GM23338 (cell line): ENCODE measurements at regions not wholly inside any gene's neighbourhood (a gene's known extent, or its start where the extent isn't known, plus 50 kb on each side); places are given as distances from the start of the nearest gene placed in this dataset.

ENCODE experiments used
- ATAC-seq: fragments of 200-7000 bp; cut with Tn5 transposase; 3 replicates; pipeline ENCODE4 v1.9.1; 2020
- DNase-seq: peaks from one replicate; pipeline ENCODE4 v3.0.0-alpha.2; 2015; ENCODE audit warnings: low spot score
- H2AFZ ChIP-seq: fragments of 200-600 bp; sonication (generic); 2 replicates; pipeline ENCODE4 v1.8.0; 2016; ENCODE audit warnings: antibody characterized with exemption, mild to moderate bottlenecking, moderate library complexity
- H3F3A ChIP-seq: fragments of 200-600 bp; sonication (generic); replicated peaks from 2 replicates; pipeline ENCODE4 v1.8.0; 2017; ENCODE audit warnings: antibody characterized with exemption, mixed run types, low read depth
- H3K27ac ChIP-seq: fragments of 200-600 bp; sonication (generic); 2 replicates; pipeline ENCODE4 v1.6.1; 2016; ENCODE audit warnings: low read depth
- H3K27me3 ChIP-seq: fragments of 200-600 bp; sonication (generic); 2 replicates; pipeline ENCODE4 v1.8.0; 2016; ENCODE audit warnings: mild to moderate bottlenecking, mixed run types, moderate library complexity; ENCODE audit not compliant: insufficient read depth
- H3K36me3 ChIP-seq: fragments of 200-600 bp; sonication (generic); 2 replicates; pipeline ENCODE4 v1.8.0; 2016; ENCODE audit warnings: mild to moderate bottlenecking; ENCODE audit not compliant: insufficient read depth
- H3K4me1 ChIP-seq: fragments of 200-600 bp; sonication (generic); 2 replicates; pipeline ENCODE4 v1.8.0; 2016; ENCODE audit warnings: mild to moderate bottlenecking, moderate library complexity; ENCODE audit not compliant: insufficient read depth
- H3K4me2 ChIP-seq: fragments of 200-600 bp; sonication (generic); 2 replicates; pipeline ENCODE4 v1.7.1; 2017; ENCODE audit warnings: mixed run types
- H3K4me3 ChIP-seq: fragments of 200-600 bp; sonication (generic); 2 replicates; pipeline ENCODE4 v1.6.1; 2016; ENCODE audit warnings: mixed run types
- H3K79me2 ChIP-seq: fragments of 200-600 bp; sonication (generic); replicated peaks from 2 replicates; pipeline ENCODE4 v1.8.0; 2017; ENCODE audit warnings: mild to moderate bottlenecking; ENCODE audit not compliant: insufficient read depth
- H3K9me2 ChIP-seq: fragments of 200-600 bp; sonication (generic); 2 replicates; pipeline ENCODE4 v1.8.0; 2017; ENCODE audit not compliant: insufficient read depth
- H4K20me1 ChIP-seq: fragments of 200-600 bp; sonication (generic); replicated peaks from 2 replicates; pipeline ENCODE4 v1.8.0; 2017; ENCODE audit warnings: mild to moderate bottlenecking; ENCODE audit not compliant: insufficient read depth
- H3K27ac Mint-ChIP-seq: 2 replicates; pipeline ENCODE4 v1.8.0; 2020; ENCODE audit warnings: inconsistent platforms, mild to moderate bottlenecking, moderate library complexity, mixed read lengths
- H3K27me3 Mint-ChIP-seq: 3 replicates; pipeline ENCODE4 v1.8.0; 2022; ENCODE audit warnings: low read depth, mild to moderate bottlenecking, moderate library complexity, mixed read lengths, inconsistent platforms; ENCODE audit not compliant: insufficient read depth, poor library complexity
- H3K36me3 Mint-ChIP-seq: 3 replicates; pipeline ENCODE4 v1.8.0; 2021; ENCODE audit warnings: low read depth, mild to moderate bottlenecking, inconsistent platforms, moderate library complexity, mixed read lengths
- H3K4me1 Mint-ChIP-seq: 3 replicates; pipeline ENCODE4 v1.8.0; 2020; ENCODE audit warnings: mild to moderate bottlenecking, inconsistent platforms, mixed read lengths
- H3K4me3 Mint-ChIP-seq: 3 replicates; pipeline ENCODE4 v1.8.0; 2021; ENCODE audit warnings: moderate library complexity, mild to moderate bottlenecking, inconsistent platforms, mixed read lengths
- H3K9me3 Mint-ChIP-seq: 3 replicates; pipeline ENCODE4 v1.8.0; 2020; ENCODE audit warnings: moderate library complexity, mild to moderate bottlenecking, inconsistent platforms, mixed read lengths
- CTCF ChIP-seq, 2 experiments: fragments of 200-600 bp in 1 of 2; sonication (generic) in 1 of 2; conservative IDR thresholded peaks; 2 replicates each; pipeline versions ENCODE4 v1.5.1 to v1.6.1; 2016 to 2017; ENCODE audit warnings: antibody characterized with exemption in 2 of 2, low read depth in 2 of 2, mild to moderate bottlenecking in 2 of 2, moderate library complexity in 1 of 2
- ETS1 ChIP-seq: IDR thresholded peaks from 2 replicates; pipeline ENCODE4 v1.6.1; 2016; ENCODE audit warnings: antibody characterized with exemption
- EZH2 ChIP-seq: fragments of 200-600 bp; sonication (generic); IDR thresholded peaks from one replicate; pipeline ENCODE4 v1.8.0; 2017; ENCODE audit warnings: antibody characterized with exemption, mild to moderate bottlenecking, low read depth; ENCODE audit not compliant: unreplicated experiment
- EZH2phosphoT487 ChIP-seq: fragments of 200-600 bp; sonication (generic); IDR thresholded peaks from one replicate; pipeline ENCODE4 v1.8.1; 2018; ENCODE audit warnings: antibody characterized with exemption; ENCODE audit not compliant: unreplicated experiment
- JUNB ChIP-seq: IDR thresholded peaks from one replicate; pipeline ENCODE4 v1.6.1; 2016; ENCODE audit warnings: antibody characterized with exemption; ENCODE audit not compliant: unreplicated experiment
- NANOG ChIP-seq: IDR thresholded peaks from 2 replicates; pipeline ENCODE4 v1.6.1; 2016; ENCODE audit warnings: antibody characterized with exemption, borderline replicate concordance
- POLR2AphosphoS5 ChIP-seq: IDR thresholded peaks from 2 replicates; pipeline ENCODE4 v1.6.1; 2016; ENCODE audit warnings: antibody characterized with exemption, low read depth
- REST ChIP-seq: IDR thresholded peaks from one replicate; pipeline ENCODE4 v1.6.1; 2018; ENCODE audit warnings: antibody characterized with exemption; ENCODE audit not compliant: unreplicated experiment
- ZNF114 ChIP-seq: fragments of 250-450 bp; sonication (Bioruptor Pico); IDR thresholded peaks from 2 replicates; pipeline ENCODE4 v1.5.0; 2020; ENCODE audit warnings: mild to moderate bottlenecking, moderate library complexity
- ZNF331 ChIP-seq: fragments of 250-450 bp; sonication (Bioruptor Pico); IDR thresholded peaks from 2 replicates; pipeline ENCODE4 v1.5.0; 2020; ENCODE audit warnings: low read depth, mild to moderate bottlenecking, moderate library complexity
- ZNF462 ChIP-seq: fragments of 250-450 bp; sonication (Bioruptor Pico); IDR thresholded peaks from 2 replicates; pipeline ENCODE4 v1.5.0; 2020; ENCODE audit warnings: mild to moderate bottlenecking, moderate library complexity

- TF ChIP-seq EZH2 (no peak), NANOG (no peak), EZH2phosphoT487 (no peak), ETS1 (no peak), JUNB (no peak)
Observed at GRCh38 chr6:159460476-159460875, 232.6 kb downstream of the SOD2 start (continued).

GRCh38 chr6:159456349-159456748 is 236.7 kb downstream of the SOD2 start:
- H3K79me2 ChIP-seq = no peaks in the 10 kb centered on the region
- no peak overlapping the region for H3K27ac Mint-ChIP-seq
- H3K27ac ChIP-seq = no peak overlapping the region
- no peak overlapping the region for H3K4me3 Mint-ChIP-seq
- H3K36me3 Mint-ChIP-seq = no peaks in the 10 kb centered on the region; the same call in 2 of the 3 replicates
- H3K4me2 ChIP-seq = no peak overlapping the region
- H3K4me1 ChIP-seq = no peaks in the 10 kb centered on the region
- DNase-seq (no peak), ATAC-seq (no peak)
- H3K4me3 ChIP-seq = no peak overlapping the region
- no peaks in the 10 kb centered on the region for H3K27me3 Mint-ChIP-seq
- no peaks in the 10 kb centered on the region for H3K9me2 ChIP-seq
- peaks cover 13% of the 10 kb centered on the region; the same call in 2 of the 3 replicates for H3K9me3 Mint-ChIP-seq
- H2AFZ ChIP-seq = no peak overlapping the region
- H3K27me3 ChIP-seq = no peaks in the 10 kb centered on the region
- H3K4me1 Mint-ChIP-seq = peaks cover 4% of the 10 kb centered on the region; the same call in 2 of the 3 replicates
- H3F3A ChIP-seq = no peaks in the 10 kb centered on the region
- H4K20me1 ChIP-seq = no peaks in the 10 kb centered on the region
- H3K36me3 ChIP-seq = no peaks in the 10 kb centered on the region
- TF ChIP-seq EZH2 = no peak
- TF ChIP-seq ETS1 = no peak
- TF ChIP-seq REST = no peak
- no peak for TF ChIP-seq EZH2phosphoT487
- no peak for TF ChIP-seq ZNF114
- no peak for TF ChIP-seq ZNF462 (CRISPR knock-in tag)
- no peak for TF ChIP-seq JUNB
- no peak for TF ChIP-seq CTCF (conservative IDR thresholded peaks at IDR 0.05; ENCODE audit: low read depth in 2 of 2)
- TF ChIP-seq POLR2AphosphoS5 = no peak
- no peak for TF ChIP-seq ZNF331
